GM12878 (cell line): ENCODE measurements at regions not wholly inside any gene's neighbourhood (a gene's known extent, or its start where the extent isn't known, plus 50 kb on each side); places are given as distances from the start of the nearest gene placed in this dataset.

Experiments used
- CTCF ChIP-seq, 3 experiments: IDR thresholded peaks in 2 of 3; conservative IDR thresholded peaks in 1 of 3; 2 replicates each; pipeline ENCODE4 v1.5.1; 2011; ENCODE audit warnings: low read depth in 3 of 3, low read length in 3 of 3, mild to moderate bottlenecking in 3 of 3, control low read depth in 2 of 3, moderate library complexity in 2 of 3, inconsistent platforms in 1 of 3, mixed read lengths in 1 of 3; ENCODE audit not compliant: control insufficient read depth in 2 of 3, insufficient read depth in 1 of 3; ENCODE audit errors: extremely low read depth in 1 of 3
- E2F8 ChIP-seq: fragments of 450-650 bp; IDR thresholded peaks from 2 replicates; pipeline ENCODE4 v1.6.1; 2018; ENCODE audit warnings: mild to moderate bottlenecking, low read depth, moderate library complexity; ENCODE audit not compliant: partially characterized antibody
- MLLT1 ChIP-seq: fragments of 450-650 bp; IDR thresholded peaks from 2 replicates; pipeline ENCODE4 v1.6.1; 2016; ENCODE audit warnings: mild to moderate bottlenecking
- NRF1 ChIP-seq: conservative IDR thresholded peaks from 2 replicates; pipeline ENCODE4 v1.6.1; 2011; ENCODE audit warnings: mild to moderate bottlenecking, low read depth, low read length, improper control_type of control experiment
- PAX8 ChIP-seq: fragments of 450-650 bp; IDR thresholded peaks from 2 replicates; pipeline ENCODE4 v1.6.1; 2017; ENCODE audit warnings: mild to moderate bottlenecking, moderate library complexity
- PBX3 ChIP-seq: IDR thresholded peaks from 2 replicates; pipeline ENCODE4 v1.6.1; 2011; ENCODE audit warnings: mild to moderate bottlenecking, low read depth, low read length, moderate library complexity; ENCODE audit not compliant: insufficient replicate concordance
- SUZ12 ChIP-seq: fragments of 200-600 bp; sonication (generic); IDR thresholded peaks from one replicate; pipeline ENCODE4 v1.6.1; 2018; ENCODE audit warnings: antibody characterized with exemption, mild to moderate bottlenecking; ENCODE audit not compliant: unreplicated experiment

GRCh38 chr9:87233431-87233830 lies 264.2 kb upstream of the DAPK1 start (continued):
- TF ChIP-seq CTCF (IDR thresholded peaks at IDR 0.05 in 2 of 3, conservative IDR thresholded peaks at IDR 0.05 in 1 of 3; ENCODE audit: control insufficient read depth in 2 of 3, extremely low read depth in 1 of 3, insufficient read depth in 1 of 3, low read depth in 3 of 3, low read length in 3 of 3) (no peak), E2F8 (no peak), MLLT1 (no peak), SUZ12 (no peak), NRF1 (no peak), PBX3 (no peak), PAX8 (no peak)
